NCI-H460 (cell line): ENCODE measurements at regions not wholly inside any gene's neighbourhood (a gene's known extent, or its start where the extent isn't known, plus 50 kb on each side); places are given as distances from the start of the nearest gene placed in this dataset.
"Not testable (repeated sequence)": the region's sequence is repeated elsewhere in the genome, so short reads cannot be mapped to it uniquely, and the experiment has no call there.

Experiments
- DNase-seq: peaks from one replicate; pipeline ENCODE4 v3.0.0-alpha.2; 2016; ENCODE audit warnings: low read depth; ENCODE audit errors: extremely low read depth

DNA sequence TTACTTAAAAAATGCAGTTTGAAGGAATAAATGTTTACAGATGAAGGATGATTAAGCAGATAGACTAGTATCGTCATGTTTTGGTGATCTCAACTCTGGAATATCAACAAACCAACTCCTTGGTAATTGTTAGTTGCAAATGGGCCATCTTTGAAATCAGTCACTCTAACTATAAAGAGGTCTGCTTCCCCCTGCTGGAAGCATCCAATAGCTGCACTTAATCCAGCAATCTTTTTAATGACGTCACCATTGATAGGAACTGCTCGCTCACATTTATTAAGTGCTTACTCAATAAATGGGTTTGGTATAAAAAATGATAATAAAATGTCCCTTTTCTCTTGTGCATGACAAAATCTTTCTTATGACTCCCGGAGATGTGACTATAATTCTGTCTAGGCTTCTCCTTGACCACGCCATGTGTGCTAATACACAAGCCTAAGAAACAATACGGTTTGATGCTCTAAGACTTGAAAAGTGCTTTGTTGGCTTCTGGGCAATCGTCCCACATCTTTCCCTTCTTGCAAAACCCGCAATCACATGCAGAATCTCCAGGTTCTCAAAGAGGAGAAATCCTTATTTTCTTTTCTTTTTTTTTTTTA is 227.6 kb upstream of the POU1F1 start:
- DNase-seq, result peak; percentile 59

DNA sequence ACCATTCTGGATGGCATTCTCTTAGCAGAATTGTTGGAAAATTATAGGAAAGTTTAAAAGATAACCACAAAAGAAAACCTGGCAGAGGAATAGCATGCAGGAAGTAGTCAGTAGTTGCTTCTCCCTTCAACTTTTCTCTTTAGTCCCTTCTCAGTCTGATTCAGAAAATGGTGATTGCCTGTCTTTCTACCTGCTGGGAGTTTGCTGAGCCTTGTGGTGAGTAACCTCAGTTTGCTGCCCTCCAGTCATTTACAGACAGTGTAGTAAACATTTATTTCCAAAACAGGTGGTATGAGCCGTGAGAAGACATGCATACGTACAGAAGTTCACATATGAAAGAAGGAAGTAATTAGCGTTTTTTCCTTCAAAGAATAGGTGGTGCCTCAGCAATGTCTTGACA is 224.7 kb upstream of the POU1F1 start:
- no peak for DNase-seq

DNA sequence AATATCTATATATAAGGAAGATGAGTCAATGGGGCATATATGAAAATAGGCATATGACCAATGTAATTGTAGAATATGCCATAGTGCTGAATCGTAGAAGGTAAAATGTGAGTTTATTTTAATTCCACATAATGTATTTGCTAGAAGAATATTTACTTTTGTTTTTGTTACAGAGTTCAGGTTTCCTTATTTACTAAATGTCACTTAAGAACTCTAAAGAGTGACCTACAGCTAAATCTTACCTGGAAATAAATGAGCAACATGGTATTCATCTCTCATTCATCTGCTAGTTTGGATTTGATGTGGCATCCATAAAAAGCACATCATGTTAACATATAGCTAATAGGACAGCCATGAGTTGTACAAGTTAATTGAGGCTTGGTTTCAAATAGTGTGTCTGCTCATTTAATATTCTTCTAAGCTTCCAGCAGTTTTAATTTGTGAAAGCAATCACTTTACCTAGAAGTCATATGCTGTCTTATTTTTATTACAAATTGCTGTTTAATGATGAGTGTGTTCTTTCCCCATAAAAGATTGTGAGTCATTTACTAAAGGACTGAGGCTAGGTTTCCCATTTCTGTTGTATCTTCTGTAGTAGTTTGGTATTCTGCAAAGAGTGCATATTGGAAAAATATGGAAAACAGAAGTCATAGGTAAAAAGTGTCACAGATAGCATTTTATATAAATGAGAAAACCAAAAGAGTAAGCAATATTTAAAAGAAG is 222.1 kb upstream of the POU1F1 start:
- no peak for DNase-seq

DNA sequence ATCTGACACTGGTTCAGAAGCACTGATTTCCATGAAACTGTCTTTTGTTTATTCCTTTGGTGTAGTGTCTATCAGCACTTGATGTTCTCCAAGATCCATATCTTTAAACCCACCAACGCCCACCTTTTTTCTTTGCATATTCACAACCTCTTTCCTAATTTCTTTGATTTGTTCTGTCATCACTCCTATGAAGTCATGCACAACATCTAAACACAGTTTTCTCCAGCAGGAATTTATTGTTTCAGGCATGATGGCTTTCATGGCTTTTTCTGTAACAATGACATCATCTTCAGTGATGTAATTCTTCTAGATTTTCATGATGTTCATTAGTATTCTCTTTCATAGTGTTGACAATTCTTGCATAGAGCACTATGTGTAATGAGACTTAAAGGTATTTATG is 219.6 kb upstream of the POU1F1 start:
- no peak for DNase-seq

DNA sequence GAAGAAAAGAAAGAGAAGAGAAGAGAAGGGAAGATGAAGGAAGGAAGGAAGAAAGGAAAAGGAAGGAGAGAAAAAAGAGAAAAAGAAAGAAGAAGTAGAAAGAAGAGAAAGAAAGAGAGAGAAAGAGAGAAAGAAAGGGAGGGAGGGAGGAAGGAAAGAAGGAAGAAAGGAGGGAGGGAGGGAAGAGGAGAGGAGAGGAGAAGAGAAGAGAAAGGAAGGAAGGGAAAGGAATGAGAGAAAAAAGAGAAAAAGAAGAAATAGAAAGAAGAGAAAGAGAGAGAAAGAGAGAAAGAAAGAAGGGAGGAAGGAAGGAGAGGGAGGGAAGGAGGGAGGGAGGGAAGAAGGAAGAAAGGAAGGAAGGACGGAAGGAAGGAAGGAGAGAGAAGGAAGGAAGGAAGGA is 217.9 kb upstream of the POU1F1 start:
- DNase-seq, result no peak

DNA sequence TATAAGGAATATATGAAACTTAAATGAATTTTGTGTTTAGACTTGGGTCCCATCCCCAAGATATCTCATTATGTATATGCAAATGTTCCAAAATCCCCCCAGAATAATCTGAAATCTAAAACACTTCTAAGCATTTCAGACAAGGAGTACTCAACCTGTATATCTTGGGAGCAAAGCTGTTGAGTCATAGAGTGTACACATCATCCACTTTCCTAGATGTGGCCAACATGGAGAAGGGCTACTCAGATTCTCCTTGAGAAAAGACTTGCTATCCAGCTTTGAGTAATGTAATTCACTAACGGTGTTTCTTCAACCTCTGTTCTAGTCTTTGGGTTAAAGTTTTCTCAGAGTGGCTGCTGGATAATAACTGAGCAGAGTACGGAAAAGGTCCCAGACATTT is 215.5 kb upstream of the POU1F1 start:
- no peak for DNase-seq

DNA sequence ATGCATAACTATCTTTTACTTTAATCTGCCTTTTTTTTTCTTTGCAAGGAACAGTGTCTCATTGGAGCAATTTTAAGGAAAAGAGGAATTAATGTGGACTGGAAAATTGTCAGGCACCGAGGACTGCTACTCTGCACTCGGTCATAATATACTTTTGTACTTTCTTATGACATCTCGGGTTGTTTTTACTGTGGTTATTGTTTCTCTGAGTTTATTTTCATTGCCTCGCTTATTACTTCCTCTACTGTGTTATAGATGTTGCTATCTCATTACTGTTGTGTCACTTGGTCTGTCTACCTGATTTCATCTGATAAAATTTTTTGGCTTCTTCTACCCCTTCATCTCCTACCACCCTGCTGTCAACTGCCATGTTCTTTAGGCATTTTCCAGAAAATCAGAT is 213.5 kb upstream of the POU1F1 start:
- no peak for DNase-seq

DNA sequence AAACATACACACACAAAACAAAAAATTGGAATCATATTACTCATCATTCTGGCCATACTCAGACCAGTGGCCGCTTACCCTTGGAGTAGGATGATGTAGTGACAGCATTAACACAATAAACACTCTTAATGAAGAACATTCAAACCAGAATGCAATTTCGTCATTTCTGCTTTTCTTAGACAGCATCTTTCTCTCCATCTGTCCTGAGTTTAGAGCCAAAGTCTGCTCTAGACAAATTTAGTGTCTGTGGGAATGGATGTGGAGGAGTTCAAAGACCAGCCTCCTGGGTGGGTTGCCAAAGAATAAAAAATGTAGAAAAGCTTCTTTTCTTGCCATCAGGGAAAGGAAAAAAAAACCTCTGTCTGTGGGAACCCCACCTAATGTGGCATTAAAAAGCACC is 212.4 kb upstream of the POU1F1 start:
- no peak for DNase-seq

DNA sequence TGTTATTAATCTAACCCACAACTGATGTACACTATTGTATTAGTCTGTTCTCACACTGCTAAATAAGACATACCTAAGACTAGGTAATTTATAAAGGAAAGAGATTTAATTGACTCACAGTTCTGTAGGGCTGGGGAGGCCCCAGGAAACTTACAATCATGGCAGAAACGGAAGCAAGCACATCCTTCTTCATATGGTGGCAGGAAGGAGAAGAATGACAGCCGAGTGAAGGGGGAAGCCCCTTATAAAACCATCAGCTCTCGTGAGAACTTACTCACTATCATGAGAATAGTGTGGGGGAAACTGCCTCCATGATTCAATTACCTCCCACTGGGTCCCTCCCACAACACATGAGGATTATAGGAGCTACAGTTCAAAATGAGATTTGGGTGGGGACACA is 210.3 kb upstream of the POU1F1 start:
- not testable (repeated sequence) for DNase-seq

DNA sequence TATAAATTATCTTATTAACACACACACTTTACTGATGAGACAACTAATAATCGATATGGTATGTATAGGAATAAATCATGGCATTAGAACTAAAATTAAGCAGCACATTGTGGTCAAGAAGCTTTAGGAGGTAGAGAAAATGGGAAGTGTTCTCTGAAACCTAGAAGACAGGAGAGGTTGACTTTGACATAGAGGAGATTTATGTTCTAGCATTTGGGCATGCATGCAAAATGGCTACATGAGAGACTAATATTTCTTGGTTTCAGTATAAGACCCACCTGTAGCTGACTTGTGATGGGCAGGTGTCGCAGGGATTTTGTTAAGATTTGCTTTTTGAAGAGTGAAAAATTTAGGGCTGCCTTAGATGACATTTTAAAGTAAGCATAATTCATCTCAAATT is 209.7 kb upstream of the POU1F1 start:
- no peak for DNase-seq

DNA sequence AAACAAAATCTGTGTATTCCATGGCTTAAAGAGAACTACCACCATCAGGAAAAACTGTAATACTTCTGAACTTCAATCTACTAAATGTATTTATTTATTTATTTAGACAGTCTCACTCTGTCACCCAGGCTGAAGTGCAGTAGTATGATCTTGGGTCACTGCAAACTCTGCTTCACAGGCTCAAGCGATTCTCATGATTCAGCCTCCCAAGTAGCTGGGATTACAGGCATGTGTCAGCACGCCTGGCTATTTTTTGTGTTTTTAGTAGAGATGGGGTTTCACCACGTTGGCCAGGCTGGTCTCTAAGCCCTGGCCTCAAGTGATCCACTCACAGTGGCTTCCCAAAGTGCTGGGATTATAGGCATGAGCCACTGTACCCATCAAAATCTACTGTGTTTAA is 202.3 kb upstream of the POU1F1 start:
- DNase-seq, result no peak

DNA sequence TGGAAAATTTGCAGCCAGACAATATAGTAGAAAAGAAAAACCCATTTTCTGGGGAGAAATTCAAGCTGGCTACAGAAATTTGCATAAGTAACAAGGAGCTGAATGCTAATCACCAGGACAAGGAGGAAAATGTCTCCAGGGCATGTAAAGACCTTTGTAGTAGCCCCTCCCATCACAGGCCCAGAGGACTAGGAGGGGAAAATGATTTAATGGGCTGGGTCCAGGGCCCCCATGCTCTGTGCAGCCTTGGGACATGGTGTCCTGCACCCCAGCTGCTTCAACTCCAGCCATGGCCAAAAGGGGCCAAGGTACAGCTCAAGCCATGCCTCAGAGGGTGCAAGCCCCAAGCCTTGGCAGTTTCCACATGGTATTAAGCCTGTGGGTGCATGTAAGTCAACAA is 197.6 kb upstream of the POU1F1 start:
- no peak for DNase-seq

DNA sequence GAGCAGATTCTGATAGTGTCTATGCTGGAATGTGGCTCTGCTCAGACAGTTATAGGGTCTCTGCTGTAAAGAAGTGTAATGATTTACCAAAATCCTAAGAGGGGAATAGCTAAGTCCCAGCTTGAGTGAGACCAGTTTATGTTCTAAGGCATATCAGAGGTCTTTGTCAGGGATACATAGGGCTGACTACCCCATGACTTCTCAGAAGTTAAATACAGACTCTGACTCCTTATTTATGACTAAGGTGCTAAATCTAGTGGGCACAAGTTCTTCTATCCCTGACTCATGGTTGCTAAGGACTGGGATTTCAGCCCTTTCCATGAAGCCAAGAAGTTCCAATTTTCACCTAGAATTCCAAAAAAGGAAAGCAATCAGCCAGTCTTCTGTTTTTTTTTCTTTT is 192.6 kb upstream of the POU1F1 start:
- DNase-seq, result no peak

DNA sequence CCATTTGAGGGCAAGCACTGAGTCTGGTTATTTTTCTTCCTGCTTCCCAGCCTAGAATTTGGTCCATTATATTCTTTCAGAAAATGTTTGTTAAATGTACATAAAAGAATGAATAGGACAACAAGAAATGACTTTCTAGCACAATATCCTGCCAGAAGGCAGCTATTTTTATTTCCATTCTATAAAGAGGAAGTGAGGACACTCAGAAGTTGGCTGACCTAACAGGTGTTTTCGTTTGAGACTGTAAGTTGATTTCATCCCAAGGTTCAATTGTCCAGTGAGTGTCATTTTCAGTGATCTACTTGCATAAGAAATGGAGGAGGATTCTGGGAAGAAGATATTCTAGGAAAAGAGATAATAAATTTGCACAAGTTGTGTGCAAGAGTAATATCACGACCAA is 191.9 kb upstream of the POU1F1 start:
- no peak for DNase-seq

DNA sequence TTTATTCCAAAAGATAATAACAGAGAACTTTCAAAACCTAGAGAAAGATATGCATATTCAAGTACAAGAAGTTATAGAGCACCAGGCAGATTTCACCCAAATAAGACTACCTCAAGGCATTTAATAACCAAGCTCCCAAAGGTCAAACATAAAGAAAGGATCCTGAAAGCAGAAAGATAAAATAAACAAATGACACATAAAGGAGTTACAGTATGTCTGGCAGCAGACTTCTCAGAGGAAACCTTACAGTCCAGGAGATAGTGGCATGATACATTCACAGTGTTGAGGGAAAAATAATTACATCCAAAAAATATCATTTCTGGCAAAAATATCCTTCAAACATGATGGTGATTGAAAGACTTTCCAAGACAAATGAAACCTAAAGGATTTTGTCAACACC is 185.8 kb upstream of the POU1F1 start:
- no peak for DNase-seq

DNA sequence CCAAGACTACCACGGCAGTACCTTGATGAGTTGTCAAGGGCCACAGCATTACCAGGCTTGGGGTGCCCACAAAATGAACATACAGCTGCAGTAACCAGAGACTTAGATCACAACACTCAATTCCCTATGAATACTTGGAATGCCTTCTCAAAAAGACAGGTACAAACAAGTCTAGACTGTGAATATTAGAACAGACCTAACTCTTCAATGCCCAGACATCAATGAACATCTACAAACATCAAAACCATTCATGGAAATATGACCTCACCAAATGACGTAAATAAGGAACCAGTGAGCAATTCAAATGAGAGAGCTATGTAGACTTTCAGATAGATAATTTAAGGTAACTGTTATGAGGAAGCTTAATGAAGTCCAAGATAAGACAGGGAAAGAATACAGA is 185.1 kb upstream of the POU1F1 start:
- no peak for DNase-seq

DNA sequence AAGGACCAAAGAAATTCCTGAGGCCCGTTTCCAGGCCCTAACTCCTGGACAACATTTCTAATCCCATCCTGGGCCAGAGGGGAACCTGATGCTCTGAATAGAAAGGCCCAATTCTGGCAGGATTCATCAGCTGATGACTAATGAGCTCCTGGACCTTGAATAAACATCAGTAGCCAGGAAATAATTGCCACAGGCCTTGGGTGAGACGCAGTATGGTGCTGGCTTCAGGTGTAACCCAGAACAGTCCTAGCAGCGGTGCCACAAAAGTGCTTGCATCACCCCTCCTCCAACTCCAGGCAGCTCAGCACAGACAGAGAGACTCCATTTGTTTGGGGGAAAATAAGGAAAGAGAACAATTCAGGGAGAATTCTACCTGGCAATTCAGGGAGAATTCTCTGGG is 184.7 kb upstream of the POU1F1 start:
- DNase-seq, result no peak

DNA sequence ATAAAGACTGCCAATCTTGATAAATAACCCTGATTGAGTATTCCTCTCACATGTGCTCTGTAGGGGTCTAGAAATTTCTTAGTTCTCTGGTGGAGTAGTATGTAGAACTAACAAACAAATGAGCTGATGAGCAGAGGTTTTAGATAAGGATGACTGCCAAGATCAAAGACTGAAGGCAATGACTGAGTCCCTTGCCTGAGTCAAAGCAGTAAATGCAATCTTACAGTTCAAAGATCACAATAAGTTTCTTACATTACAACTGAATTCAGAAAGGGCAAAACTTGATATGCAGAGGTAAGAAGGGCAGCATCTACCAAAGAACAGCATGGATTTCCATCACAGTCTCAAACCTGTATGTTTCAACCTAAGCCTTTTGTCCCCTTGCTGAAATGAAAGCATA is 172.2 kb upstream of the POU1F1 start:
- no peak for DNase-seq

DNA sequence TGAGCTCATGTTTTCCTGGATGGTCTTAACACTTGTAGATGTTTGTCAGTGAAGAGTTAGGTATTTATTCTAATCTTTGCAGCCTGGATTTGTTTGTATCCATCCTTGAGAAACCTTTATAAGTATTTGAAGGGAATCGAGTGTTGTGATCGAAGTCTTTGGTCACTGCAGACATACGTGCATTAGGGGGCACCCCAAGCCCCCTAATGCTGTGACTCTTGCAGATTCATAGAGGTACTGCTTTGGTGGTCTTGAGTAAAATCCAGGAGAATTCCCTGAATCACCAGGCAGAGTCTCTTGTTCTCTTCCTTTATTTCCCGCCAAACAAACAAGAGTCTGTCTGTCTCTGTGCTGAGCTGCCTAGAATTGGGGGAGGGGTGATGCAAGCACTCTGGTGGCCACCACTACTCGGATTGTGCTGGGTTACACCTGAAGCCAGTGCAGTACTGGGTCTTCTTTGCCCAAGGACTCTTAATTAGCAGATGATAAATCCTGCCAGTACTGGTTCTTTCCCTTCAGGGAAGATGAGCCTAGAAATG is 170.5 kb upstream of the POU1F1 start:
- no peak for DNase-seq

DNA sequence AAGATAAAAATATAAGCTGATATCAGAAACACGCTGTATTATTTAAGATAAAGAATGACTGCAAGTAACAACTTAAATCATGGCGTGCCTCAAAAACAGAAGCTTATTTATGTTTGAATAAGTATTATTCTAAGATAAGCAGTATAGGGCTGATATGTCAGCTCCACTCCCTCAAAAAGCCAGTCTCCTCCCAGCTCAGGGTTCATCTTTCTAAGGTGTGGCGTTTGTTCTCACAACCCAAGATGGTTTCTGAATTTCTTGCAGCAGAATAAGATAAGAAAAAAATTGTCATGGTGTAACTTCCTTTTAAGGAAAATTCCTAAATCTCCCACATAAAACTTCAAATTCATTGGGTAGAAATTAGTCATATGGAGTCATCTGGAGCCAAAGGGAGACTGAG is 166.1 kb upstream of the POU1F1 start:
- DNase-seq, result no peak

DNA sequence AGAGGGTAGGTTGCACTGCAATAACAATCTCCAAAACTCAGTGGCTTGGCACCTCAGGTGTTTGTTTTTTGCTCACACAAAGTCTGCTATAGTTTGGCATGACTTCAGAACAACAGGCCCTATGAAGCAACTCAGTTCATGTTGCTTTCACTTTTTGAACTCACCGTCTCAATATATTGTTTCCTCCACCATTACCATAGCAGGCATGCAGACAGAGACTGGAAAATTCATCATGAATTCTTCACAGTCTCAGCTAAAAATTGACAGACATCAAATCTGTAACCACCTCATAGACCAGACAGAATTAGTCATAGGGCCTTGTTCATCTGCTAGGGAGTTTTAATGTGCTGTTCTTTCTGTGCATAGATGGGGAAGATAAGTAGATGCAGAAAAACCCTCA is 161.4 kb upstream of the POU1F1 start:
- DNase-seq, result no peak

DNA sequence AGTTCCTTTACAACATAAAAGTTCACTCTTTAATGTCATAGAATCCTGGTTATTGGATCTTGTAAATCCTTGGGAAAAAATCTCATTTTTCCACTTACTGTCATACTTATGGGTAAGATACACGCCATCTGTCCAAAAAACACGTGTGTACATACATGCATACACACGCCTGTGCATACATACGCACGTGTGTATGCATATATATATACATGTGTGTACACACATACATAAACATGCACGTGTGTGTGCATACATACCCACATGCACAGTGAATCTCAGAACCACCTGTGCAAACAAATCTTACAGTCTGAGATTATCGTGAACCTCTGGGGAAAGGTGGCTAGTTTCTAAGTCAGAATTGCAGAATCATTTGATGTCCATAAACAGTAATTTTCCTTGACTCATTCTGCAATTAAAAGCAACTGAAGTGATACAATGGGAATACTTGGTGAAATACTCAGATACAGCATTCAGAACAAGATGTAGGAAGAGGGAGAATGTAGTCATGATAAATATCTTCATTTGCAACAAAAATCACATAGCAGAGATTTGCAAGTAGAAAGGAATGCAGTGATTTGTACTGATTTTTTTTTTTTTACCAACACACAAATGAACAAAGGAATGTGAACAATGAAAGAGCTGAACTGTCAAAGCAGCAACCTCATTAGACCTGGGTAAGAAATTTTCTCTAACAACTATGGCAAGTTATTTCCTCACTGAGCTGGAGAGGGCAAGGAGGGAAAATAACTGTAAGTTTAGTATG is 160.6 kb upstream of the POU1F1 start:
- no peak for DNase-seq
